Dermis microvascular lymphatic vessel endothelial cell (primary cell): ENCODE measurements at regions not wholly inside any gene's neighbourhood (a gene's known extent, or its start where the extent isn't known, plus 50 kb on each side); places are given as distances from the start of the nearest gene placed in this dataset.

ENCODE experiments used
- DNase-seq, 2 donors: peaks; one replicate each; pipeline versions ENCODE4 v3.0.0 to v3.0.0-alpha.2; 2010; ENCODE audit warnings: low read depth in 2 of 2

DNA sequence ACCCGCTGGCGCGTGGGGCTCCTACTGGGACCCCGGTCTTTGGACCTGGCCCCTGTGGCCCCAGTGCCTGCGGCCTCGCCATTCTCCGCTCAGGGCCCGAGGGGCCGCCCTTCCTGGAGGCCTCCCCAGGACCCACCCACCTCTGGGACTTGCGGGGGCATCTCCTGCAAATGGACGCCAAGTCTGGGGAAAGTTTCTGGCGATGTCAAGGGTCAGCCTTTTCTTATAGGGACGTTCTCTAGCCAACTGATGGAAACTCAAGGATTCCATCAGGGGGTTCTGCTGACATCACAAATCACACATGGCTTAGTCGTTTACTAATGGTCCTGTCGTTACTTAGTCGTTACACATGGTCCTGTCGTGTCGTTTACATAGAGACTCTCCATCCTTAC, 57.7 kb upstream of the RHOBTB1 start:
- no peak for DNase-seq

DNA sequence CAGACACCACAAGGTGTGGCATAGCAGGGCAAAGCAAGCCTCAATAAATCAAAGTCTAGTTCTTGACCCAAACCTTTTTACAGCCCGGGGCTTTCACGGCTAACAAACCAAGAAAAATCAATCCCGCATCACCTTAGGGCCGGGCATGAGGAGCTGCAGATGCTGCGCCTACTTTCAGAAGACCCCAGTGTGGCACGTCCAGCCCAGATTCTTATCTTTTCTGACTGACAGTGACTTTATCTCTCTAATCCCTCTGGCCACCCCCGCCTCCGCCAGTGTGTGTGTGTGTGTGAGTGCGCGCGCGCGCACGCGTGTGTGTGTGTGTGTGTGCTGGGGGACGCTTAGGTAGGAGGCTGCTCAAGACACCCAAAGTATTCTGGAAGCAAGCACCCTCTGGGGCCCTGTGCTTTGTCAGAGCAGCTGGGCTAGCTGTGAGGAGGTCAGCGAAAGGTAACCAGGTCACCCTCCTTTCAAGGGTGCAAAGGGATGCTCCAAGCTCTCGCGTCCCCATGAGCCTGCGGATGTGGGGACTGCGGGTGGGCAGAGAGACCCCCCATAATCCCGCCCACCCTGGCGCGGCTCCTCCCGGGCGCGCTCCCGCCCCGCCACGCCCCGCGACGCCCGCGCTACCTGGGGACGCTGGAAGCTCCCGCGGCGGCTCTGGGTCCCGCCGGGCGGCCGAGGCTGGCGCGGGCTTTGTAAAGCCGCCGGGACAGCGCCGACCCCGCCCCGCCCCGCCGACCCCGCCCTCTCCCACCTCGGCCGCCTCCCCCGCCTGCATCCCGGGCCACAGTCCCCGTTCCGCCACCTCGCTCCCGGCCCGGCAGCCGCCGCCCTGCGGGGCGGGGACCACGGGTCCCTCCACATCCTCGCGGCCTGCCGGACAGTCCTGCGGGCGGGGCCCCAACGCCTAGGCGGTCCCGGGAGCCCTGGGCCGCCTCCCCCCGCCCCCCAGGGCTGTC, 57.1 kb upstream of the RHOBTB1 start:
- DNase-seq: peak in 1 of 2 donors; percentile 35

GRCh38 chr10:60998932-60999331, 54.9 kb upstream of the RHOBTB1 start:
- DNase-seq: peak; percentile 6 to 20

GRCh38 chr10:60994128-60994527, 50.1 kb upstream of the RHOBTB1 start:
- DNase-seq: no peak
